ENCODE measurements at regions not wholly inside any gene's neighbourhood (a gene's known extent, or its start where the extent isn't known, plus 50 kb on each side); places are given as distances from the start of the nearest gene placed in this dataset.

GRCh38 chr6:164378330-164378729 is 931.1 kb downstream of the C6orf118 start:
- Histone ChIP-seq H3K9ac (ENCODE audit: low read length in 5 of 5) (no peak overlapping the region), H3K4me1 (ENCODE audit: control insufficient read depth in 5 of 5, insufficient read depth in 5 of 5, low read length in 5 of 5) (no peaks in the 10 kb centered on the region)

GRCh38 chr6:164377348-164377918 is 932.0 kb downstream of the C6orf118 start:
- Histone ChIP-seq H3K4me3 (ENCODE audit: low read depth in 1 of 5, low read length in 5 of 5) (no peak overlapping the region), H3K9ac (ENCODE audit: low read length in 5 of 5) (no peak overlapping the region), H3K27ac (ENCODE audit: low read depth, low read length) (no peak overlapping the region), H3K4me1 (ENCODE audit: control insufficient read depth in 5 of 5, insufficient read depth in 5 of 5, low read length in 5 of 5) (no peaks in the 10 kb centered on the region), H3K36me3 (ENCODE audit: control insufficient read depth in 5 of 5, insufficient read depth in 5 of 5, low read length in 5 of 5) (no peaks in the 10 kb centered on the region), H3K27me3 (ENCODE audit: control insufficient read depth in 5 of 5, insufficient read depth in 4 of 5, low read length in 5 of 5) (no peaks in the 10 kb centered on the region), H3K9me3 (ENCODE audit: control insufficient read depth in 5 of 5, low read length in 5 of 5) (peaks cover 0 to 3% (median 0%) of the 10 kb centered on the region in 5 donors)

More at GRCh38 chr6:164378330-164378729, 931.1 kb downstream of the C6orf118 start:
- Histone ChIP-seq H3K36me3 (ENCODE audit: control insufficient read depth in 5 of 5, insufficient read depth in 5 of 5, low read length in 5 of 5) (no peaks in the 10 kb centered on the region), H3K27ac (ENCODE audit: low read depth, low read length) (no peak overlapping the region), H3K27me3 (ENCODE audit: control insufficient read depth in 5 of 5, insufficient read depth in 4 of 5, low read length in 5 of 5) (no peaks in the 10 kb centered on the region), H3K9me3 (ENCODE audit: control insufficient read depth in 5 of 5, low read length in 5 of 5) (peaks cover 0 to 3% (median 0%) of the 10 kb centered on the region in 5 donors), H3K4me3 (ENCODE audit: low read depth in 1 of 5, low read length in 5 of 5) (no peak overlapping the region)

- Histone ChIP-seq H3K4me1 (ENCODE audit: control insufficient read depth in 5 of 5, insufficient read depth in 5 of 5, low read length in 5 of 5) (no peaks in the 10 kb centered on the region), H3K9me3 (ENCODE audit: control insufficient read depth in 5 of 5, low read length in 5 of 5) (no peaks in the 10 kb centered on the region), H3K4me3 (ENCODE audit: low read depth in 1 of 5, low read length in 5 of 5) (no peak overlapping the region), H3K9ac (ENCODE audit: low read length in 5 of 5) (no peak overlapping the region), H3K27ac (ENCODE audit: low read depth, low read length) (no peak overlapping the region), H3K27me3 (ENCODE audit: control insufficient read depth in 5 of 5, insufficient read depth in 4 of 5, low read length in 5 of 5) (no peaks in the 10 kb centered on the region), H3K36me3 (ENCODE audit: control insufficient read depth in 5 of 5, insufficient read depth in 5 of 5, low read length in 5 of 5) (no peaks in the 10 kb centered on the region)
These were observed 938.6 kb downstream of the C6orf118 start for GRCh38 chr6:164370773-164371172.

- Histone ChIP-seq H3K36me3 (ENCODE audit: control insufficient read depth in 5 of 5, insufficient read depth in 5 of 5, low read length in 5 of 5) (no peaks in the 10 kb centered on the region), H3K9ac (ENCODE audit: low read length in 5 of 5) (no peak overlapping the region), H3K27ac (ENCODE audit: low read depth, low read length) (no peak overlapping the region), H3K27me3 (ENCODE audit: control insufficient read depth in 5 of 5, insufficient read depth in 4 of 5, low read length in 5 of 5) (no peaks in the 10 kb centered on the region), H3K4me3 (ENCODE audit: low read depth in 1 of 5, low read length in 5 of 5) (no peak overlapping the region), H3K4me1 (ENCODE audit: control insufficient read depth in 5 of 5, insufficient read depth in 5 of 5, low read length in 5 of 5) (no peaks in the 10 kb centered on the region), H3K9me3 (ENCODE audit: control insufficient read depth in 5 of 5, low read length in 5 of 5) (peaks cover 4 to 10% (median 7%) of the 10 kb centered on the region in 5 donors)
These were observed 944.9 kb downstream of the QKI start for GRCh38 chr6:164359441-164359840.

- peaks cover 4 to 10% (median 7%) of the 10 kb centered on the region in 5 donors for H3K9me3 ChIP-seq (ENCODE audit: control insufficient read depth in 5 of 5, low read length in 5 of 5)
- no peaks in the 10 kb centered on the region for H3K4me1 ChIP-seq (ENCODE audit: control insufficient read depth in 5 of 5, insufficient read depth in 5 of 5, low read length in 5 of 5)
- H3K4me3 ChIP-seq (ENCODE audit: low read depth in 1 of 5, low read length in 5 of 5), result no peak overlapping the region
These were observed 944.5 kb downstream of the QKI start for GRCh38 chr6:164359036-164359435.

GRCh38 chr6:164356814-164357213 is 942.3 kb downstream of the QKI start:
- Histone ChIP-seq H3K27ac (ENCODE audit: low read depth, low read length) (no peak overlapping the region), H3K9ac (ENCODE audit: low read length in 5 of 5) (no peak overlapping the region), H3K4me1 (ENCODE audit: control insufficient read depth in 5 of 5, insufficient read depth in 5 of 5, low read length in 5 of 5) (no peaks in the 10 kb centered on the region), H3K9me3 (ENCODE audit: control insufficient read depth in 5 of 5, low read length in 5 of 5) (peaks cover 4 to 10% (median 7%) of the 10 kb centered on the region in 5 donors), H3K27me3 (ENCODE audit: control insufficient read depth in 5 of 5, insufficient read depth in 4 of 5, low read length in 5 of 5) (no peaks in the 10 kb centered on the region), H3K4me3 (ENCODE audit: low read depth in 1 of 5, low read length in 5 of 5) (no peak overlapping the region), H3K36me3 (ENCODE audit: control insufficient read depth in 5 of 5, insufficient read depth in 5 of 5, low read length in 5 of 5) (no peaks in the 10 kb centered on the region)

More at GRCh38 chr6:164359036-164359435, 944.5 kb downstream of the QKI start:
- Histone ChIP-seq H3K27me3 (ENCODE audit: control insufficient read depth in 5 of 5, insufficient read depth in 4 of 5, low read length in 5 of 5) (no peaks in the 10 kb centered on the region), H3K9ac (ENCODE audit: low read length in 5 of 5) (no peak overlapping the region), H3K36me3 (ENCODE audit: control insufficient read depth in 5 of 5, insufficient read depth in 5 of 5, low read length in 5 of 5) (no peaks in the 10 kb centered on the region), H3K27ac (ENCODE audit: low read depth, low read length) (no peak overlapping the region)

- H3K36me3 ChIP-seq (ENCODE audit: control insufficient read depth in 5 of 5, insufficient read depth in 5 of 5, low read length in 5 of 5), result no peaks in the 10 kb centered on the region
- no peaks in the 10 kb centered on the region for H3K9me3 ChIP-seq (ENCODE audit: control insufficient read depth in 5 of 5, low read length in 5 of 5)
- no peak overlapping the region for H3K27ac ChIP-seq (ENCODE audit: low read depth, low read length)
These were observed 932.9 kb downstream of the QKI start for GRCh38 chr6:164347455-164347854.

GRCh38 chr6:164346631-164347030 is 932.1 kb downstream of the QKI start:
- no peaks in the 10 kb centered on the region for H3K9me3 ChIP-seq (ENCODE audit: control insufficient read depth in 5 of 5, low read length in 5 of 5)
- no peaks in the 10 kb centered on the region for H3K4me1 ChIP-seq (ENCODE audit: control insufficient read depth in 5 of 5, insufficient read depth in 5 of 5, low read length in 5 of 5)
- no peaks in the 10 kb centered on the region for H3K36me3 ChIP-seq (ENCODE audit: control insufficient read depth in 5 of 5, insufficient read depth in 5 of 5, low read length in 5 of 5)
- no peak overlapping the region for H3K9ac ChIP-seq (ENCODE audit: low read length in 5 of 5)
- H3K4me3 ChIP-seq (ENCODE audit: low read depth in 1 of 5, low read length in 5 of 5), result no peak overlapping the region
- H3K27me3 ChIP-seq (ENCODE audit: control insufficient read depth in 5 of 5, insufficient read depth in 4 of 5, low read length in 5 of 5), result no peaks in the 10 kb centered on the region
- no peak overlapping the region for H3K27ac ChIP-seq (ENCODE audit: low read depth, low read length)

More at GRCh38 chr6:164347455-164347854, 932.9 kb downstream of the QKI start:
- H3K9ac ChIP-seq (ENCODE audit: low read length in 5 of 5), result no peak overlapping the region
- no peaks in the 10 kb centered on the region for H3K27me3 ChIP-seq (ENCODE audit: control insufficient read depth in 5 of 5, insufficient read depth in 4 of 5, low read length in 5 of 5)
- no peak overlapping the region for H3K4me3 ChIP-seq (ENCODE audit: low read depth in 1 of 5, low read length in 5 of 5)
- no peaks in the 10 kb centered on the region for H3K4me1 ChIP-seq (ENCODE audit: control insufficient read depth in 5 of 5, insufficient read depth in 5 of 5, low read length in 5 of 5)

GRCh38 chr6:164345806-164346496 is 931.4 kb downstream of the QKI start:
- no peaks in the 10 kb centered on the region for H3K4me1 ChIP-seq (ENCODE audit: control insufficient read depth in 5 of 5, insufficient read depth in 5 of 5, low read length in 5 of 5)
- H3K36me3 ChIP-seq (ENCODE audit: control insufficient read depth in 5 of 5, insufficient read depth in 5 of 5, low read length in 5 of 5), result no peaks in the 10 kb centered on the region
- H3K9ac ChIP-seq (ENCODE audit: low read length in 5 of 5), result no peak overlapping the region
- no peaks in the 10 kb centered on the region for H3K9me3 ChIP-seq (ENCODE audit: control insufficient read depth in 5 of 5, low read length in 5 of 5)
- H3K27ac ChIP-seq (ENCODE audit: low read depth, low read length), result no peak overlapping the region
- H3K27me3 ChIP-seq (ENCODE audit: control insufficient read depth in 5 of 5, insufficient read depth in 4 of 5, low read length in 5 of 5), result no peaks in the 10 kb centered on the region
- no peak overlapping the region for H3K4me3 ChIP-seq (ENCODE audit: low read depth in 1 of 5, low read length in 5 of 5)

- no peaks in the 10 kb centered on the region for H3K36me3 ChIP-seq (ENCODE audit: control insufficient read depth in 5 of 5, insufficient read depth in 5 of 5, low read length in 5 of 5)
- no peaks in the 10 kb centered on the region for H3K4me1 ChIP-seq (ENCODE audit: control insufficient read depth in 5 of 5, insufficient read depth in 5 of 5, low read length in 5 of 5)
- no peaks in the 10 kb centered on the region for H3K9me3 ChIP-seq (ENCODE audit: control insufficient read depth in 5 of 5, low read length in 5 of 5)
- no peaks in the 10 kb centered on the region for H3K27me3 ChIP-seq (ENCODE audit: control insufficient read depth in 5 of 5, insufficient read depth in 4 of 5, low read length in 5 of 5)
- H3K9ac ChIP-seq (ENCODE audit: low read length in 5 of 5), result no peak overlapping the region
- H3K4me3 ChIP-seq (ENCODE audit: low read depth in 1 of 5, low read length in 5 of 5), result no peak overlapping the region
- no peak overlapping the region for H3K27ac ChIP-seq (ENCODE audit: low read depth, low read length)
These were observed 930.8 kb downstream of the QKI start for GRCh38 chr6:164345327-164345726.

Data from subcutaneous abdominal adipose tissue (tissue), 5 donors.